OCI-LY7 (cell line): ENCODE measurements at regions not wholly inside any gene's neighbourhood (a gene's known extent, or its start where the extent isn't known, plus 50 kb on each side); places are given as distances from the start of the nearest gene placed in this dataset.

ENCODE experiments used
- BruUV-seq: library from RNA; stranded (reverse); fragments of 400-500 nt; replicated peaks from 2 replicates; lab custom pipeline; 2021; lab: Mats Ljungman, UMichigan
- CTCF ChIA-PET: fragments of 300-600 bp; sonication (Branson Sonifier 250); formaldehyde crosslinking; loops from one replicate; lab custom pipeline; 2022; ENCODE audit warnings: antibody characterized with exemption; ENCODE audit not compliant: unreplicated experiment; lab: Charles Lee
- POLR2A ChIA-PET: fragments of 300-600 bp; sonication (Branson Sonifier 250); formaldehyde crosslinking; loops from one replicate; lab custom pipeline; 2022; ENCODE audit warnings: antibody characterized with exemption; lab: Charles Lee
- DNase-seq: peaks from one replicate; pipeline ENCODE4 v3.0.0-alpha.2; 2015; ENCODE audit warnings: low spot score
- H2AFZ ChIP-seq: fragments of 200-600 bp; sonication (generic), shearing (Covaris generic); 2 replicates; pipeline ENCODE4 v1.6.1; 2014; ENCODE audit warnings: mild to moderate bottlenecking, antibody characterized with exemption, low read length, moderate library complexity
- H3K27ac ChIP-seq: fragments of 200-600 bp; sonication (generic); 2 replicates; pipeline ENCODE4 v1.5.1; 2014; ENCODE audit warnings: mixed run types, low read depth, mild to moderate bottlenecking, moderate library complexity, low read length, inconsistent platforms; ENCODE audit not compliant: poor library complexity, severe bottlenecking
- H3K36me3 ChIP-seq: fragments of 200-600 bp; sonication (generic); 2 replicates; pipeline ENCODE4 v1.6.1; 2014; ENCODE audit warnings: mild to moderate bottlenecking, antibody characterized with exemption, low read length, moderate library complexity, mixed read lengths; ENCODE audit not compliant: insufficient read depth
- H3K4me1 ChIP-seq: fragments of 200-600 bp; sonication (generic); 2 replicates; pipeline ENCODE4 v1.5.1; 2014; ENCODE audit warnings: mild to moderate bottlenecking, low read length; ENCODE audit not compliant: insufficient read depth, poor library complexity, severe bottlenecking
- H3K4me2 ChIP-seq: fragments of 200-600 bp; sonication (generic); 2 replicates; pipeline ENCODE4 v1.6.1; 2014; ENCODE audit warnings: mild to moderate bottlenecking, low read length
- H3K4me3 ChIP-seq: fragments of 200-600 bp; sonication (generic); 2 replicates; pipeline ENCODE4 v1.5.1; 2014; ENCODE audit warnings: mild to moderate bottlenecking, low read depth, low read length; ENCODE audit not compliant: poor library complexity, severe bottlenecking
- H3K79me2 ChIP-seq: fragments of 200-600 bp; sonication (generic); 2 replicates; pipeline ENCODE4 v1.6.1; 2016; ENCODE audit warnings: low read depth, mild to moderate bottlenecking, low read length, moderate library complexity, mixed read lengths; ENCODE audit not compliant: insufficient read depth
- H3K9me2 ChIP-seq: fragments of 200-600 bp; sonication (generic); 2 replicates; pipeline ENCODE4 v1.6.1; 2016; ENCODE audit warnings: mild to moderate bottlenecking, low read length, mixed read lengths; ENCODE audit not compliant: insufficient read depth
- H3K9me3 ChIP-seq: fragments of 200-600 bp; sonication (generic); 2 replicates; pipeline ENCODE4 v1.6.1; 2014; ENCODE audit warnings: mild to moderate bottlenecking, mixed run types, low read length, mixed read lengths
- H4K20me1 ChIP-seq: fragments of 200-600 bp; sonication (generic); 2 replicates; pipeline ENCODE4 v1.6.1; 2014; ENCODE audit warnings: mild to moderate bottlenecking, antibody characterized with exemption, low read length, moderate library complexity, mixed read lengths; ENCODE audit not compliant: insufficient read depth
- EZH2phosphoT487 ChIP-seq: fragments of 200-600 bp; sonication (generic); IDR thresholded peaks from 2 replicates; pipeline ENCODE4 v1.6.1; 2018; ENCODE audit warnings: low read depth, borderline replicate concordance, mild to moderate bottlenecking, mixed run types, antibody characterized with exemption, low read length, moderate library complexity, mixed read lengths
- intact Hi-C: fragments of 100-400 bp; cut with micrococcal nuclease; formaldehyde crosslinking; loops from one replicate; pipeline ENCODE4 v1.10.0; 2022; ENCODE audit not compliant: unreplicated experiment
- TF ChIP-seq, protein P1 (sequence below): fragments of 200-600 bp; sonication (generic); conservative IDR thresholded peaks from 2 replicates; pipeline ENCODE4 v1.5.1; 2014; ENCODE audit warnings: mild to moderate bottlenecking, antibody characterized with exemption, low read length, moderate library complexity, mixed read lengths

DNA sequence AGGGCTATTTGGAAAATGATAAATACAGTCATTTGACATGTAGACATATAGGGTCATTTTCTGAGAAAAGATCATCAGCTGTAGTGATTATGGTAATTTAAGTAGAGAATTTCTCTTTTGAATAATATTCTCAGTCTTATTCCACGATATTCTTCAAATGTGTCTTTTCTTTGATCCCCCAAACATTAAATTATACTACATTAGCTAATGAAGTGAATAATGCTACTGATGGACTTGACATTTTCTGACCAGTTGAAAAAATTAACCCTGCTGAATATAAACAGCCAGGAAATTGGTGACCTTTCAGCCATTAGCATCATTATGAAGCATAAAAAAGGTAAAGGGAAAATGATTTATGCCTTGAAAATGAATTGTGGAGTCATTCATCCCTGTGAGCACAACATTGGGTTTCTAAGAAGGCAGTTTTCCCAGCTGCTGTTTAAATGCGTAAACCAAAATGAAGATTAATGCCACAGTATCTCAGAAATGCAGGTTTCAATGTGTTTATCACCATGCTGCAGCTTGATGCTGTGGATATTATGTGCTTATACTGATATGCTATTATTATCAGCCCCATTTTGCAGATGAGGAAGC is 489.1 kb downstream of the KCTD16 start:
- DNase-seq: no peak
- Histone ChIP-seq H3K4me1 (no peaks in the 10 kb centered on the region), H3K36me3 (no peaks in the 10 kb centered on the region), H3K9me3 (no peaks in the 10 kb centered on the region), H3K4me3 (no peak overlapping the region), H3K79me2 (no peaks in the 10 kb centered on the region), H3K9me2 (no peaks in the 10 kb centered on the region), H3K27ac (no peak overlapping the region), H2AFZ (no peak overlapping the region), H3K4me2 (no peak overlapping the region), H4K20me1 (no peaks in the 10 kb centered on the region; the same call in 1 of the 2 replicates)
- CTCF ChIA-PET: no interaction called here
- no TSS peak for BruUV-seq
- TF ChIP-seq, protein P1, sequence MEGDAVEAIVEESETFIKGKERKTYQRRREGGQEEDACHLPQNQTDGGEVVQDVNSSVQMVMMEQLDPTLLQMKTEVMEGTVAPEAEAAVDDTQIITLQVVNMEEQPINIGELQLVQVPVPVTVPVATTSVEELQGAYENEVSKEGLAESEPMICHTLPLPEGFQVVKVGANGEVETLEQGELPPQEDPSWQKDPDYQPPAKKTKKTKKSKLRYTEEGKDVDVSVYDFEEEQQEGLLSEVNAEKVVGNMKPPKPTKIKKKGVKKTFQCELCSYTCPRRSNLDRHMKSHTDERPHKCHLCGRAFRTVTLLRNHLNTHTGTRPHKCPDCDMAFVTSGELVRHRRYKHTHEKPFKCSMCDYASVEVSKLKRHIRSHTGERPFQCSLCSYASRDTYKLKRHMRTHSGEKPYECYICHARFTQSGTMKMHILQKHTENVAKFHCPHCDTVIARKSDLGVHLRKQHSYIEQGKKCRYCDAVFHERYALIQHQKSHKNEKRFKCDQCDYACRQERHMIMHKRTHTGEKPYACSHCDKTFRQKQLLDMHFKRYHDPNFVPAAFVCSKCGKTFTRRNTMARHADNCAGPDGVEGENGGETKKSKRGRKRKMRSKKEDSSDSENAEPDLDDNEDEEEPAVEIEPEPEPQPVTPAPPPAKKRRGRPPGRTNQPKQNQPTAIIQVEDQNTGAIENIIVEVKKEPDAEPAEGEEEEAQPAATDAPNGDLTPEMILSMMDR: no peak
- TF ChIP-seq EZH2phosphoT487: no peak
- POLR2A ChIA-PET: interaction anchor here (0.6 kb wide), 1 partner anchor 364 kb away, joined by 4 read pairs; no protein-coding TSS in a partner anchor
- intact Hi-C loops: no loop called here

DNA sequence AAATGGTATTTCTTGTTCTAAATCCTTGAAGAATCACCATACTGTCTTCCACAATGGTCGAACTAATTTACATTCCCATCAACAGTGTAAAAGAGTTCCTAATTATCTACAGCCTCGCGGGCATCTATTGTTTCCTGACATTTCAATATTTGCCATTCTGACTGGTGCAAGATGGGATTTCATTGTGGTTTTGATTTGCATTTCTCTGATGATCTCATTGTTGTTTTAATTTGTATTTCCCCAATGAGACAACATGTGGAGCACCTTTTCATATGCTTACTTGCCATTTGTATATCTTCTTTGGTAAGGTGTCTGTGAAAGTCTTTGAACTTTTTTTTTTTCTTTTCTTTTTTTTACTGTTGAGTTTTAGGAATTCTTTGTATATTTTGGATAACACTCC is 473.6 kb downstream of the KCTD16 start:
- Histone ChIP-seq H3K4me1 (no peaks in the 10 kb centered on the region), H4K20me1 (no peaks in the 10 kb centered on the region), H3K4me3 (no peak overlapping the region), H3K36me3 (no peaks in the 10 kb centered on the region), H3K79me2 (no peaks in the 10 kb centered on the region), H3K4me2 (no peak overlapping the region), H3K9me3 (no peaks in the 10 kb centered on the region), H2AFZ (no peak overlapping the region), H3K9me2 (no peaks in the 10 kb centered on the region), H3K27ac (no peak overlapping the region)
- TF ChIP-seq, protein P1: no peak
- TF ChIP-seq EZH2phosphoT487: no peak
- ChIA-PET POLR2A (no interaction called here), CTCF (no interaction called here)
- BruUV-seq: no TSS peak
- DNase-seq: no peak
- intact Hi-C loops: no loop called here

DNA sequence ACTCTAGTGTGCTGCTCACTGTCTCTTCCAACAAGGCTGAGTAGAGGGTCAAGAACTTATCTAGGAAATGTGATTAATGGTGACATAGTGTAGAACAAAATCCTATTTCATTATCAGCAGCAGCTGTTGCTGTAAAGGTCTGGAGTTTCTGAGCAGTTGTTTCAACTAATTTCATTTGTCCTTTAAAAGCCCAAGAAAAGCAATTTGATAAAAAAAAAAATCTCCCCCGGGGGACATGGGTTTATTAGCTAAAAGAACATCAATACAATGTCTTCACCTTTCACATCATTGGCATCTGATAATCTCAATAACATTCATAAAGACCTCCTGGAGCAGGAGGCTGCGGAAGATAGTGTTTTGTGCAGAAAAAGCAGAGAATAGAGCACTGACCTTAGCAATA is 468.1 kb downstream of the KCTD16 start:
- ChIA-PET CTCF (no interaction called here), POLR2A (no interaction called here)
- no peak for DNase-seq
- Histone ChIP-seq H3K79me2 (no peaks in the 10 kb centered on the region), H3K4me1 (no peaks in the 10 kb centered on the region), H3K4me2 (no peak overlapping the region), H3K9me2 (no peaks in the 10 kb centered on the region), H3K4me3 (no peak overlapping the region), H2AFZ (no peak overlapping the region), H3K27ac (no peak overlapping the region), H3K9me3 (no peaks in the 10 kb centered on the region), H3K36me3 (no peaks in the 10 kb centered on the region), H4K20me1 (no peaks in the 10 kb centered on the region)
- no TSS peak for BruUV-seq
- intact Hi-C loops: no loop called here
- TF ChIP-seq, protein P1: no peak
- TF ChIP-seq EZH2phosphoT487: no peak
